Stimulated activated CD8-positive, alpha-beta memory T cell treated with anti-CD3 and anti-CD28 coated beads, Interleukin-12 subunit alpha, Interleukin-12 subunit beta, amount 100 ng/mL, for 24 hours (primary cell): ENCODE measurements at regions not wholly inside any gene's neighbourhood (a gene's known extent, or its start where the extent isn't known, plus 50 kb on each side); places are given as distances from the start of the nearest gene placed in this dataset.
"Not testable (repeated sequence)": the region's sequence is repeated elsewhere in the genome, so short reads cannot be mapped to it uniquely, and the experiment has no call there.

ENCODE experiments used
- DNase-seq: peaks from one replicate; pipeline ENCODE4 v3.0.0-alpha.2; 2020; ENCODE audit errors: extremely low read depth

DNA sequence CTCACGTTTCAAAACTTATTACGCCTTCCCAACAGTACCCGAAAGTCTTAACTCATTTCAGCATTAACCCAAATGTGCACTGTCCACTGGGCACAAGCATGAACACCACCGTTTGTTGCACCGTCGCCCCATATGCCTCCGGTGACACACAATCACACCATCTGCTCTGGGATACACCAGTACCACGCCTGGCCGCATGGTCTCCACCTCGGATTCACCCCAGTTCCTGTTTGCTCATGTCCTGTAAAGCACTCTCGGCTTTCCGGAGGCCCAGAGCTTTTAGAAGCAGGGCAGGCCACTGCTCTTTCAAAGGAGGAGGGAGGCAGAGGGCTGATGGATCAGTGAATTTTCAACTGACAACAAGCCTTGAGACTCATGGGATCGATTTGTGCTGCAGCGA, 1570.0 kb upstream of the DEFB115 start:
- DNase-seq = no peak

DNA sequence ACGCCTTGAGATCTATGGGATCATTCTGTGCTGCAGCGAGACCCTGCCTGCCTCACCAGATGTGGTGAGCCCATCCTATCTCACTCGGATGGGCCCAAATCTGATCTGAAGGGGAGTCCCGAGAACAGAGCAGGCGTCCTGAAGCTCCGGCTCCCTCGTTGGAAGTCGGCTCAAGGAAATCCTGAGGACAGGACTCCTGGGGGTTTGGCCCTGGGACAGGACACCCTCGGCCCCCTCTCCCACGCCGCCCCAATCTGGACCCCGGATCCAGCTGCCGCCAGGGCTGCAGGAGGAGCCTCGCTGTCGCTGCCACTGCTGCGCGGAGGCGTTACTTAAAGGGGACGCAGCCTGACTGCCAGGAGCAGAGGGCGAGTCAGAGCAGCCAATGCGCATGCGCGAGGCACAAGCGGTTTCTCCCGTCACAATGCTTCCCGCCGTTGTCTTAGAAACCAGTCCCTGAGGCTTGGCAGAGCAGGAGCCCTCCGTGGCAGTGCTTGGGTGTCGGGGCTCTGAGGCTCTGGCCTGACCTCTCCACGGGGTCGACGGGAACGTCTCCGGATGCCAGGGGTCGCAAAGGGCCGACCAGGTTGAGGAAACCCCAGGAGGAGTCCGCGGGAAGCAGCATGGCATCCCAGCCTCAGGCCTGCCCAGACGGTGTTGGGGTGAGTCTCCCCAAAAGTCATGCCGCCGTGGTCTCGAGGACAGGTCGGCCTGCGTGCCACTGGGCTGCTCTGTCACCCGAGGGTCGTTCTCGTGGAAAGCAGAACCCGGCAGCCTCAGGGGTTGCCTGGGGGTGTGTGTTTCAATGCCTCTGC, 1567.8 kb upstream of the DEFB115 start:
- DNase-seq = peak; percentile 3

GRCh38 chr20:29690274-29690673, 1567.2 kb upstream of the DEFB115 start:
- DNase-seq = no peak

- no peak for DNase-seq
These were observed 1516.9 kb upstream of the DEFB115 start for GRCh38 chr20:29740601-29740950.

- DNase-seq = no peak
These were observed 1516.4 kb upstream of the DEFB115 start for GRCh38 chr20:29740951-29741593.

- DNase-seq = no peak
These were observed 1515.9 kb upstream of the DEFB115 start for GRCh38 chr20:29741594-29741893.

GRCh38 chr20:29741894-29742698, 1515.4 kb upstream of the DEFB115 start:
- DNase-seq = no peak

DNA sequence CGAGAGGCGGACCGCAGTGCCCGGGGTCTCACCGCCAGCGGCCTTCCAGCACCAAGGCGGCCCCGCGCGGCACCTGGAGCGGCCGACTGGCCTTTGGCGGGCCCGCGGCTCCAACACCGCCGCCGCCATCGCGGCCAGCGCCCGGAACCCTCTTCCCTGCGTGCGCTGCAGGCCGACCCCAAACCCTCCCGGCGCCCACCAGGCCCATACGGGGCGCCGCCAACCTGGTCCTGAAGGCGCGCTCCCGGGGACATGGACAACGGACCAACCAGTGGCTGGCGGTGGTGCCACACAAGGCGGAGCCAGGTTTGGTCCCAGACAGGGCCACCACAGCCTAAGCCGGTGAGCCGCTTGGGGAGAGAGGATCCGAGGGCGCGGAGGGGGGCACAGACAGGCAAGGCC, 1514.8 kb upstream of the DEFB115 start:
- no peak for DNase-seq

DNA sequence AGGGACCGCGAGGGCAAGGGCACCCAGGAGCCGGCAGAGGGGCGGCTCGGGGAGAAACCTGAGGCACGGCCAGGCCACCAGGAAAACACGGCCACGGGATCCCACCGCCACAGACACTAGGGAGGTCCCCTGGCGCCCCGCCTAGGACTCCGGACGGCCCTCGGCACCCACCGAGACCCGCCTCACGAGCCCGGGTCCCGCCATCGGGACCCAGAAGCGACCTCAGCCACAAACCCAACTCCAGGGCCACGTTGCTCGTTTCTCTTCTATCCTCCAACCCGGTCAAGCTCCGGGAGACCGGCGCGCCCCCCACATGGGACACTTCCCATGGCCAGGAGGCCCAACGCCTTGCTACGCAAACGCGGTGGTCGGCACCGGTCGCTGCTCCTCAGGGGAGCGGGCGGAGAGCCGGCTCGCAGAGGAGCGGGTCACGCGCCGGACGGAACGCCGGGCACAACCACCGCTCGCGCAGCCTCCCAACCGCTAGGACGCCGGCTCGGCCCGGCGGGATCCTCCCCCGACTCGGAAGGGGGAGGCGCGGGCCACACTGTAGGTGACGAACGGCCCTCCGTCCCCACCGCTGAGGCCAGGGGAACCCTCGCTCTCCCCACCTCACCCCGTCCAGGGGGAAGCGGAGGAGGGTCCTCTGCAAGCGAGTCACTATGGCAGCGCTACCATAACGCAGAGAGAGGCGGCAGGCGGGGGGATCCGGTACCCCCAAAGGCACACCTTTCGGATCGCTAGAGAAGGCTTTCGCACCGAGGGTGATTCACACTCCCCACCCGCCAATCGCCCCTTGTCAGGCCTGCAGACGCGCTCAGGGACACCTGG, 1514.1 kb upstream of the DEFB115 start:
- DNase-seq = no peak

- DNase-seq = no peak
These were observed 1513.4 kb upstream of the DEFB115 start for GRCh38 chr20:29744071-29744470.

GRCh38 chr20:29745534-29746245, 1511.8 kb upstream of the DEFB115 start:
- DNase-seq = not testable (repeated sequence)

GRCh38 chr20:29750268-29750899, 1507.1 kb upstream of the DEFB115 start:
- DNase-seq = no peak

DNA sequence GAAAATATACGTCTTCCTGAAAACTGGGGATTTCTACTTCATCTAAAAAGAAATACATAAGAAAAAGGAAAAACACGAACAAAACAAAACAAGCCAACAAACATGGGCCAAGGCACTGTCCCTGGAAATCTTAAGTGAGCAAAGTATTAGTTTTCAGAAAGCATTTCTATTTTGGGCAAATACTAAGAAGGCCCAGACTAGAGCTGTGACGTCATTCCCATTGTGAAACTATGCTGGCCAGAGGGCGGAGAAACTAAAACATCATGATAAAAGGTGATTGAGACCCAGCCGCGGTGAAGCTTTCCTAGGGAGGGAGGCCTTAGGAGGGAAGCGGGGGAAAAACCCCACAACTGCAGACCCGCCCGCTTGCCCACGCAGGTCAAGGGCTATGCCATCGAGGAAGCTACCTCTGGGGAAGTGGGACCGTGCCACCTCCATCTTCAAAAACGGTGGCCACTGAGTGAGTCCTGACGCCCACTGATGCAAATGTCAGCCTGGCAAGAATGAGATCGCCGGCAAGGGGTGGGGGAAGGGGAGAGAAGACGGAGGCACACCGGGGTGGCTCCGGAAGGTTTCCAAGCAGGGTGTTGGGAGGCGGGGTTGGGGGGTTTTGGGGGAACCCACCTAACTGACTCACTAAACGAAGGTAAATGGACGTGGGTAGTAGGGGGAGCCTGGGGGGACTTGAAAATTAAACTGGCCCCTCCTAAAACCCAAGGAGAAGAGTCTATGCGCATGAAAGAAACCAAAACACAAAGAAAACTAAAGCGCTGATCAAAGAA, 1504.6 kb upstream of the DEFB115 start:
- DNase-seq = not testable (repeated sequence)

DNA sequence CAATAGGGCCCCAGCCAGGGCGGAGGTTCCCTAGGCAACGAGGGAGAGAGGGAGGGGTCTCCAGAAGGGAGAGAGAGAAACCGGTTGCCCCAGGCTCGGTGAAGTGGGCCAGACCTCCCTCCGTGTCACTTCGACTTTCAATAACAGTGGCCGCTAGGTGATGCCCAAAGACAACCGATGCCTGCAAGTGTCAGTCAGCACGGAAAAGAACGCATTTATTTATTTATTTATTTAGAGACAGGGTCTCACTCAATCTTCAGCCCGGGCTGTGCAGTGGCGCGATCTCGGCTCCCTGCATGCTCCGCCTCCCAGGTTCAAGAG, 1504.1 kb upstream of the DEFB115 start:
- DNase-seq = not testable (repeated sequence)

- not testable (repeated sequence) for DNase-seq
These were observed 1503.6 kb upstream of the DEFB115 start for GRCh38 chr20:29753879-29754278.

DNA sequence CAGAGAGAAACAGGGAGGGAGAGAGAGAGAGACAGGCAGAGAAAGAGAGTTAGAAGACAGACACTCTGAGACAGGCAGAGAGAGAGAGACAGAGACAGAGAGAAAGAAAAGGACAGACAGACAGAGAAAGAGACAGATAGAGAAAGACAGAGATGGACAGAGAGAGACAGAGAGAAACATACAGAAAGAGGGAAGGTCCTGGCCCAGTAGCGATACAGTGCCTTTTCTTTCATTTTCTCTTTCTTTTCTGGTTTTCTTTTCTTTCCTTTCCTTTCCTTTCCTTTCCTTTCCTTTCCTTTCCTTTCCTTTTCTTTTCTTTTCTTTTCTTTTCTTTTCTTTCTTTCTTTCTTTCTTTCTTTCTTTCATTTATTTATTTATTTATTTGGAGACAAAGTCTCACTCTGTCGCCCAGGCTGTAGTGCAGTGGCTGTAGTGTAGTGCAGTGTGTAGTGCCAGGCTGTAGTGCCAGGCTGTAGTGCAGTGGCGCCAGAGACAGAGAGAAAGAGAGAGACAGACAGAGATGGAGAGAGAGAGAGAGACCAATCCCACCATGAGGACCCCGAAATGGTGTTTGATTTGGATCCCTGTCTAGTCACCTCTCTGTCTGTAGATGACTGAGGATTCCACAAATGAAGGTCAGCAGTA, 1501.5 kb upstream of the DEFB115 start:
- not testable (repeated sequence) for DNase-seq

- no peak for DNase-seq
These were observed 1500.8 kb upstream of the DEFB115 start for GRCh38 chr20:29756664-29757063.

DNA sequence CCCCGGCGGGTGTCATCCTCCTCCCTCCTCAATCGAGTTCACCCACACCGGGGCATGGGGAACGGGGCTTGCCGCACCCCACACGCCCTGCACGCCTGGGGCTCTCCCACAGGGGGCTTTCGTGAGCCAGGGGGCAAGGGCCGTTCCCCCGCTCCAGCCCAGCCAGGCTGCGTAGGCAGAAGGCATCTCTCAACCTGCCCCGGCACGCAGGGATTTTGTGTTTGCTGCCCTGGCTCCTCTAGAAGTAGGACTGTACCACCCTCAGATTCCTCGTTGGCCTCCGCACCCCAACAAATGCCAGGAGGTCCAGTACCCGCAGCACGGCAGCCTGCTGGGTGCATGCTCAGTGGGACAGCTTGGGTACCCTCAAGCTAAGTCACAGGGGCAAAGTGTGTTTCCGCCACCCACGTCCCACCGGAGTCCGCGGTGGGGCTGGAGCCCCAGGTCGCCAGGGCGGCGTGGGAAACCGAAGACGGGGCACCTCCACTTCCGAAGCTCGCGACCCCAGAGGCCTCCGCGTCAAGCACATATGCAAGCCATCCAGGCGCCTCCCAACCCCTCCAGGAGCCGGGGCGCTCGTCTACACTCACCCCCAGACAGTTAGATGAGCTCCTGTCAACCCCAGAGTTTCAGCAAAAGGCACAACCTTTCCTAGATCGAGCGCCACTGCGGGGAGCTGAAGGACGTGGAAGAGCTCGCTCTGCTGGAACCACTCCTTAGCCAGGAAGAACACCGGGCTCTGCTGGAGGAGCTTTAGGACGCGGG, 1495.7 kb upstream of the DEFB115 start:
- DNase-seq = not testable (repeated sequence)

GRCh38 chr20:29762620-29763019, 1494.8 kb upstream of the DEFB115 start:
- no peak for DNase-seq
